Vagina (tissue), 2 donors: ENCODE measurements at regions not wholly inside any gene's neighbourhood (a gene's known extent, or its start where the extent isn't known, plus 50 kb on each side); places are given as distances from the start of the nearest gene placed in this dataset.

ENCODE experiments used
- CTCF ChIP-seq, 3 experiments: fragments of 450-650 bp in 2 of 3; fragments of 200-600 bp in 1 of 3; sonication (generic) in 1 of 3; IDR thresholded peaks; one replicate each; pipeline ENCODE4 v1.5.1; 2017 to 2019; ENCODE audit warnings: antibody characterized with exemption in 3 of 3, mild to moderate bottlenecking in 2 of 3, moderate library complexity in 2 of 3
- POLR2A ChIP-seq, 2 donors: fragments of 450-650 bp; IDR thresholded peaks; one replicate each; pipeline ENCODE4 v1.6.1; 2017; ENCODE audit warnings: antibody characterized with exemption in 2 of 2, mild to moderate bottlenecking in 2 of 2, moderate library complexity in 2 of 2
- POLR2AphosphoS5 ChIP-seq, 2 donors: sonication (generic); formaldehyde crosslinking; IDR thresholded peaks; one replicate each; pipeline ENCODE4 v1.9.0; 2017; ENCODE audit warnings: antibody characterized with exemption in 2 of 2, mild to moderate bottlenecking in 2 of 2, low read depth in 1 of 2; ENCODE audit not compliant: insufficient read depth in 1 of 2

- no peak for TF ChIP-seq CTCF (IDR thresholded peaks at IDR 0.05)
- no peak for TF ChIP-seq POLR2A (IDR thresholded peaks at IDR 0.05)
- TF ChIP-seq POLR2AphosphoS5 (IDR thresholded peaks at IDR 0.05; ENCODE audit: insufficient read depth in 1 of 2, low read depth in 1 of 2) = no peak
Observed at GRCh38 chr4:60655356-60655755, 544.8 kb upstream of the ADGRL3 start.
